ENCODE measurements at regions not wholly inside any gene's neighbourhood (a gene's known extent, or its start where the extent isn't known, plus 50 kb on each side); places are given as distances from the start of the nearest gene placed in this dataset.
"Not testable (repeated sequence)": the region's sequence is repeated elsewhere in the genome, so short reads cannot be mapped to it uniquely, and the experiment has no call there.

DNA sequence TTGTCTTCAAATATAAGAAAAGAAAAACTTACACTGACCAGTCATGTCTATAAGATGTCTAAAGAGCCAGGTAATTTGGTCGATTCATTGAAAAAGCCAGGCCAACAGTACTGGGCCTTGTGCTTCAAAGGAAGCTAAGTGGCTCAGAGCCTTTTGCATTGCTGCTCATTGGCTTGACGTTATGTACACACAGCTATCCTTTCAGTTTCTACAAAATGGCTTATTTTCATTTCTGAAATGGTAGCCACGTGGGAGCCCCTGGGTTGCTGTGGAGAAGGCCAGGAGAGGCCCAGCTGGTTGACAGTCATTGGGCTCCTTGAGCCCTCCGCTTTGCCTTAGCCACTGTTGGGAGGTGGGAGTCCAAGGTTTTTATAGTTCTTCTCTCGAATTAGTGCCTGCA is 199.1 kb upstream of the CXorf66 start:
- DNase-seq (ENCODE audit: low read depth), result no peak

DNA sequence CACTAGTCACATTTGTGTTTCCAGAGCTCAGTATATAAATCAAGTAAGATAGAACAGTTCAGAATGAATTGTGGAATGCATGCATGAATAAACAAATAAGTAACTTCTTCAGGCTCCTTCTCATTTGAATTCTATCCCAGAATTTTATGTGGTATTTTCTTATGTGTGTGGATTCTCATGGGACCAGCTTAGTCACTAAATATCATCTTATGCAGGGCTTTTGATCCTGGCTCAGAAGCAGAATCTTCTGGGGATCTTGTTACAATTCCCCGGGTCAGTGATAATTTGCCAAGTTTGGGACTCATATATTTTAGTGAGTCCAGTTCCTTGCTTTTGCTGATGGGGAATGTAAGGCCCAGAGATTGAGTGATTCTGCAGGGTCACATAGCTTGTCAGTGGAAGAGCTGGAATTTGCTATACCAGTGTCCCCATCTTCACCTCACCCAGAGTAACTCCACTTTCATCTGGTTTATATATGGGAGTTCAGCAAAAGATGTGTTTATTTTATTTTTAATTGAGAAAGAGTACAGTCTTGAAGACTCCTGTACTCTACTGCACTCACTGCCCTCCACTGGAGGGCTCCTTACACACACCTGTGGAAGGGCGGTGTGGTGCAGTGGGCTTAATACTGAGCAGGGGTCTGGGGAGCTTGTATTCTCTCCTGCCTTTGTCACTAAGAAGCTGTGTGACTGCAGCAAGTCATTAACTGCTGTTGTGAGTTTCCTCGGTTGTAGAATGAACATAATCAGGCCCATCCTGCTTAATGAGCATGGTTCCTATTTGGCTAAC is 198.2 kb upstream of the CXorf66 start:
- DNase-seq (ENCODE audit: low read depth), result no peak

DNA sequence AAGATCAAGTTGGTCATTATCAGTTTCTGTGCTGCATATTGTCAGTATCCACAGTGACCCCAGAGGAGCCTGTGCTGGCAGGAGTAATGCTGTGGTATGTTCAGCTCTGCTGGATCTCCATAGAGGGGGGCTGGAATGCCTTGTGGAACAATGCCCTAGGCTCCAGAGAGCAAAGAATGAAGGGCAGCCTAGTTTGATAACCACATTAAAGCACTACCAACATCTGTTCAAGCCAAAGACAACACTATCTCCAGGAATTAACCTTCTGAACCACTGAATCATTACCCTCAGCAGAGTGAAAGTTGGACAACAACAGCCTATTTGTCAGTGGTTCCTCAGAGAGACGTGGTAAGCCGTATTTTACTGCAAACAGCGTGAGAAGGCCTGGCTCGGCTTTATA is 192.3 kb upstream of the CXorf66 start:
- no peak for DNase-seq (ENCODE audit: low read depth)

DNA sequence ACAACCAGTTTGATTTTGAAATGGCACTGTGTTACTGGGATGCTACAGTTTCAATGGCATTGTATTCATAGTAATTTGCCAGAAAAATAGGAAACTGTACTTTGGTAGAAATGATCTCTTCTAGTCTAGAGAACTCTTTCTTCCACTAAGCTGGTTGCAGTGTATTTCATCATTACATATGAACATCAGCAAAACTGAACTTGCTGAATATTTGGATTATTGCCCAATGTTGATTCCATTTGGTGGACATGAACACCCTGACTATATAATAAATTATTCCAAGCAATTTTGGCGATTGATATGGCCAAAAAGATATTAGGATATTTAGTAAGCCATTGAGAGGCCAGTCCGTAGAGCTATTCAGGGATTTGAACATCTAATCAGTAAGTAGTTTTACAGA is 191.8 kb upstream of the CXorf66 start:
- DNase-seq (ENCODE audit: low read depth), result no peak

DNA sequence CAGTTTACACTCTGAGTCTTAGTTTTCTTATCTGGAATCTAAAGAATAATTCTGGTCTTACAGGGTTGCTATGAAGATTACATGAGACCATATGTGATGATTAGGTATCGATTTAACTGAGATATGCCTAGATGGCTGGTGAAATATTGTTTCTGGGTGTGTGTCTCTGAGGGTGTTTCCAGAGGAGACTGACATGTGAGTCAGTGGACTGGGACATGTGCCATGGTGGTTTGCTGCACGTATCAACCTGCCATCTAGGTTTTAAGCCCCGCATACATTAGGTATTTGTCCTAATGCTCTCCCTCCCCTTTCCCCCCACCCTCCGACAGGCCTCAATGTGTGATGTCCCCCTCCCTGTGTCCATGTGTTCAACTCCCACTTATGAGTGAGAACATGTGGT is 186.0 kb upstream of the CXorf66 start:
- no peak for DNase-seq (ENCODE audit: low read depth)

DNA sequence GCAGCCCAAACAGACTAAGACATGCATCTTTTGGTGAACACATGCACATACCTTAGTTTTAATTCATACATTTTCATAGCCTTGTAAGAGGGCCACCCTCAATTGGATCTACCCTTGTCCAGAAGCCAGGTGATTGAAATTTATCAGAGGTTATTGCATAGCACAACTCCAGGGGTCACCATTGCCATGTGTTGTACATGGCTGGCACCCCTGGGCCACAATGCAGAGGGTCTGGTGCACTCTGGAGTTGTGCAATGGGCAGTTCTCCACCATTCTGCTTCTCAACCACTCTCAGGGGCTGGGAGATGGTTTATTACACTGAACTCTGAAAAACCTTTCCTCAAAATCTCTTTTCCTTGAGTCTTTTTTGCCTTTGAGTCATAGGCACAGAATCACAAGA is 184.4 kb upstream of the CXorf66 start:
- DNase-seq (ENCODE audit: low read depth), result no peak

DNA sequence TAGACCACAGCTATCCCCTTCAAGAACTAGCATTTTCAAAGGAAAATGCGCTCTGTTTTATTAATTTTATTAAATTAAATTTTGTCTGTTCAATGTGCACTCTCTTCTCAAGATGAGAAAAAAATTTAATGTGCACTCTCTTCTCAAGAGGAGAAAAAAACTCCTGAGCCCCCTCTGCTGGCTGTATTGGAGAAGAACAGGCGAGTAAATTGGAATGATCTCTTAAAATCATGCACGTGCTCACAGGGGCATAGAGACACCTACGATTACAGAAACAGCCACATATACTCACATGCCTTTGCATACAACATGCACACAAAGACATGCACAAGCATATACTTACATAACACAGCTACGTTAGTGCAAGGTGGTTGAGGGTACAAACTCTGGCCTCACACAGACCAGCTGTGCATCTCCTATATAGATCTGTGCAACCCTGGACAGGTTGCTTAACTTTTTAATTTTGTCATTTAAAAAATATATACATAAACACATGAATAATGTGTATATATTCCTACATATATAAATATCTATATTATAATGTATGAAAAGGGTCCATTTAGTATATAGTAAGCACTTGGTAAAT is 176.2 kb upstream of the CXorf66 start:
- DNase-seq (ENCODE audit: low read depth), result no peak

DNA sequence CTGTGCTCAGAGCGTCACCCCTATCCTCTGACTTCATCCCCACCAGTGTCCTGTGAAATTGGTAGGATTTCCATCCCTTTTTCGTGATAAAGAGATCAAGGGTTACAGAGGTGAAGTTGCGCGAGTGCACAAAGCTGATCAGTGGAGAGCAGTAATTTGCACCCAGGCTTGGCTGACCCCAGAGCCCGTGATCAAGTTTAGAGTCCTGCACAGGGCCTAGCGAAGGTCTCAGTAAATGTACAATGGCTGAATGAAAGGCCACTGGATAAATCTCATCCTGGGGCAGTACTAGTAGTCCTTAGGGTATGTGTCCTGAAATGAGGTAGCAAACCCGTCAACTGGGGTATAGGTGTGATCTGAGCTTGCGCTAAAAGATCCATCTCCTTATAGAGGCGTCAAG is 173.2 kb upstream of the CXorf66 start:
- not testable (repeated sequence) for DNase-seq (ENCODE audit: low read depth)

DNA sequence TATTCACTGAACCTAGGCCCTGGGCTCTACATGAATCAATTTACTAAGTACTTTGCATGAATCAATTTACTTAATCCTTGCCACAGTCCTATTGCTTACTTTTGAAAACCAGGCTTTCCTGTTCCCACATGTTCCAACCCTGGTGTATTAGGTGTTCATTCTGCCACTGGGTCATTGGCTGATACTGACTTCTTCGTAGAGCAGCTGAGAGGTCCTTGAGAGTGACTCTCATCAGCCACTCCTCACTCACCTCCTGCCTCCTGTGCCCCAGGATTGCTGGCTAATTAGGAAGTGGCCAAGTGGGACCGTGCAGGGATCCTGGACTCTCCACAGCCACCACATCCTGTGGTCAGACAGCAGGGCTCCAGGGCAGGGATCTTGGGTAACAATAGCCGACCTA is 172.7 kb upstream of the CXorf66 start:
- DNase-seq (ENCODE audit: low read depth), result not testable (repeated sequence)

DNA sequence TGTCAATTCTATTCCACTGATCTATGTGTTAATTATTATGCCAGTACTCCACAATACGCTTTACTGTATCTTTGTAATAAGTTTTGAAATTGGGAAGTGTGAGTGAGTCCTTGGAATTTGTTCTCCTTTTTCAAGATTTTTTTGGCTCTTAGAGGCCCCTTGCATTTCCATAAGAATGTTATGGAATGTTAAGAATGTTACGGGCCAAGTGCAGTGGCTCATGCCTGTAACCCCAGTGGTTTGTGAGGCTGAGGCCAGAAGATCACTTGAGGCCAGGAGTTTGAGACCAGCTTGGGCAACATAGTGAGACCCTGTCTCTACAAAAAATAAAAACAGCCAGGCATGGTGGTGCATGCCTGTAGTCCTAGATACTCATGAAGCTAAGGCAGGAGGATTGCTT is 167.6 kb upstream of the CXorf66 start:
- no peak for DNase-seq (ENCODE audit: low read depth)

DNA sequence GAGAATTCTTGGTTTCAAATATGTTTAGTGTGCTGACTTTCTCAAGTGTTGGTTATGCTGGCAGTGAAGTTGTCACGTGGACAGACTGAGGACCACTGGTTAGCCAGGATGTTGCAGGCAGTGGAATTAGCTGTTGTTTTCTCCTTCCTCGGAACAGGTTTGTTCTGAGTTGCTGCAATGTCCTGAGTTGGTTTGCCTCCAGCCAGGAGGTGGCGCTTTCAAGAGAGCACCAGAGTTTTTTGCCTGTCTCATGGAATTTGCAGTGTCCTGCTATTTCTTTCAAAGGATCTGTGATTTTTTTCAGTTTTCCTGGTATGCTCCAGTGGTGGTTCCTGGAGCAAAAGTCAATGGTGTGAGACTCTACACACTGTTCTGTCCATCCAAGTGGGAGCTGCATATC is 158.1 kb upstream of the CXorf66 start:
- no peak for DNase-seq (ENCODE audit: low read depth)

DNA sequence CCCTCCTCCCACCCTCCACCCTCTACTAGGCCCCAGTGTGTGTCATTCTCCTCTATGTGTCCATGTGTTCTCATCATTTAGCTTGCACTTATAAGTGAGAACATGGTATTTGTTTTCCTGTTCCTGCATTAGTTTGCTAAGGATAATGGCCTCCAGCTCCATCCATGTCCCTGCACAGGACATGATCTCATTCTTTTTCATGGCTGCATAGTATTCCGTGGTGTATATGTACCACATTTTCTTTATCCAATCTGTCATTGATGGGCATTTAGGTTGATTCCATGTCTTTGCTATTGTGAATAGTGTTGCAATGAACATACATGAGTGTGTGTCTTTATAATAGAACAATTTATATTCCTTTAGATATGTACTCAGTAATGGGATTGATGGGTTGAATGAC is 148.7 kb upstream of the CXorf66 start:
- DNase-seq (ENCODE audit: low read depth), result not testable (repeated sequence)

DNA sequence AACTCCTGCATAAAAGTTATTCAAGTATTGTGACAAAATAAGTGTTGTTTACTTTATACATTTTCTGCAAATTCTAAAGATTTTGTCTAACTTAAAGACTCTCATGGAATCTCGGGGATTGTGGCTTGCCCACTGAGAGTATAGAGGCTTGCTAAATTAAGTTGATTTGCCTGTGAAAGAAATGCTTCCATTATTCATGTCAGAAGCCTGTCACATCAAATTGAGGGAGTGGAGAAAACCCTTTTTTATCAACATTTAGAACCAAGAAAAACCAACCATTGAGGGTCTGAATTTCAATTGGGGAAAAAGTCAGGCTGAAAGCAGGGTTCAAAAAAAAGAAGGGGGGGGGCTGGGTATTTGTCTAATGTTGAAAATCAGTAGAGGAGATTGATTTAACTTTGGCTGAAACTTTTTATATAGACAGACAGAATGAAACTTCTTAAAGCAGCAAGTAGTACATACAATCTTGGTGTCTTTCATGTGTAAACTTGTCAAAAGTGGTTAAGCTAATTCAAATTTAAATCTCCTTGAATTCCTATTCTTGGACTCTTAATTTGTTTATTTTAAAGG is 144.8 kb upstream of the CXorf66 start:
- no peak for DNase-seq (ENCODE audit: low read depth)

DNA sequence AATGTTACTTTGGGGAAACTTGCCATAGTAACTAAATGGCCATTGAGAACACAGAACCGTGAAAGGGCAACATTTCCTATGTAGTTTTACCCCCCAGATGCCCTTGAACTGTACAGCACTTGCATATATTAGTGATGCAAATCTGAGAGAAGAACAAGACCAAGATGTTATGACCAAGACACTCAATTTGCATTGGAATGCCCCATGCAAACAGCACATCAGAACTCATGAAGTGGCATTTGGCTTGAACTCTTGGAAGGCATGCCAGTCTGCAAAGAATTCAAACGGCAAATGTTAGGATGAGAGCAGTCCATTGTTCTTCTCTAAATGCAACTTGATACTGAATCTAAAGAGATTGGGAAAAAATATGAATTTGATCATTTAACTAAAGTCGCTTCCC is 139.4 kb upstream of the CXorf66 start:
- DNase-seq (ENCODE audit: low read depth), result no peak

DNA sequence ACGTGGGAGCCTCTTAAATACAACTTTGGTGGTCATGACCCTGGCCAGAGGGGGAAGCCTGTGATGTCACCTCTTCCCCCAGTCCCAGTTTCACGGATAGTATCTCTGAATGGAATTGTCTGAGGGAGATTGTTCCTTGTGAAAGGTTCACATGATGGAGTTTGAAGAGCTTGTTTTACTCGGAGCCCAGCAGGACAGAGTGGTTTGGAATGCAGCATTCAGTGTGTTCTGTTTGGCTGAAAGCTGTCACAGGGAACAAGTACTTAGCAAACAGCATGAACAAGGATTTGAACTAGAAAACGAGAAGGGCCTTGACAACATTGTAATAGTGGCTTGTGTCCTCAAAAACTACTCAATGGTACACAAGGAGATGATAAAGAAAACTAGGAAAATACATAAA is 133.9 kb upstream of the CXorf66 start:
- no peak for DNase-seq (ENCODE audit: low read depth)

DNA sequence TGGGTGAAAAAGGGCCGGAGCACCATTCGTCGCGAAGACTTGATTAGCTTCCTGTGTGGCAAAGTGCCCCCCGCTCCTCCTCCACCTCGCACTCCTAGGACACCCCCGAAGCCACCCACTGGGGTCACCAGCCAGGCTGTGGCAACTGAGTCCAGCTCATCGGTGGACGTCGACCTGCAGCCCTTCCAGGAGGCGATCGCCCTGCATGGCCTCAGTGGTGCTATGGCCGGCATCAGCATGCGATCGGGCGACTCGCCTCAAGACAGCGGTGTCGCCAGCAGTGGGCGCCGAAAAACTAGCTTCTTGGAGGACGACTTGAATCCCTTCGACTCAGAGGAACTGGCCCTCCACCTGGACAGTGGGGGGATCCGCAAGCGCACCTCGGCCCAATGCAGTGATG is 126.8 kb upstream of the CXorf66 start:
- no peak for DNase-seq (ENCODE audit: low read depth)

DNA sequence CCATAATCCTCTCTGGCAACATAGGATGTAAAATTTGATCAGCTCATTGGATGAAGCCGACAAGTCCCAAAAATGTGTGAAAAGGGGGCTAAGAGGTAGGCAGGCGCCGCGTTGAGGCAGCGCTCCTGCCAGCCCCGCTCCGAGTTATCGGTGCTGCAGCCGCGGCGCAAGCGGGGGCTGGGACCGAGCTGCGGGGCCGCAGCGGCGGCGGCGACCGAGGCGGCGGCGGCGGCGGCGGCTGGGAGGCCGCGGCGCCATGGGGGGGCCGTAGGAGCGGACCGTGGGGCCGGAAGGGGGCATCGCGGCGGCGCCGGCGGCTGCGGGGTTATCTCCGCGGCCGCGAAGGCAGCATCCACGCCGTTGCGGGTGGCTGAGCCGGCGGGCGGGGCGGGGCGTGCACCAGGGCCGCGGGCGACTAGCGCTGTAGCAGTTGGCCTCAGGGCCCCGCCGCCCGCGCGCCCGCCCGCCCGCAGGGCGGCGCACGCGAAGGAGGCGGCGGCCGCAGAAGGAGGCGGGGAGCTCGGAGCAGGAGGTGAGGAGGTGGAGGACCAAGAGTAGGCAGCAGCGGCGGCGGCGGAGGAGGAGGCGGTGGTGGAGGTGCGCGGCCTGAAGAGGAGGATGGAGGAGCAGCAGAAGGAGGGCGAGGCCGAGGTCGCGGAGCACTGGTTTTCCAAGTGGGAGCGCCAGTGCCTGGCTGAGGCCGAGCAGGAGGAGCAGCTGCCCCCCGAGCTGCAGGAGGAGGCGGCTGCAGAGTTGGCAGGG is 126.0 kb upstream of the CXorf66 start:
- DNase-seq (ENCODE audit: low read depth), result no peak

DNA sequence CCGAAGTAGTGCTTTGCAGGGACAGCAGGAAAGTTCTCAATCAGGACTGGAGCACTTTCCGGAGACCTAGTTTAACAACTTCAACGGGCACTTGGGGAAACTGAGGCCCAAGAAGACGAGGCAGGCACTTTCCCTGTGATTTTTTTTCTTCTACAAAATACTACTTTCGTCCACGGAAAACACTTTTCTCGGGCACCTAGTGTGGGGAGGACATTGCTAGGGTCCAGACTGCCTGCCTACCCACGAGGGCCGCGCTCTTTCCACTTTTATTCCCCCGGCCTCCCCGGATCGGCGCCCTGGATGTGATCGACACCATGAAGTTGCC is 125.4 kb upstream of the CXorf66 start:
- DNase-seq (ENCODE audit: low read depth), result no peak

DNA sequence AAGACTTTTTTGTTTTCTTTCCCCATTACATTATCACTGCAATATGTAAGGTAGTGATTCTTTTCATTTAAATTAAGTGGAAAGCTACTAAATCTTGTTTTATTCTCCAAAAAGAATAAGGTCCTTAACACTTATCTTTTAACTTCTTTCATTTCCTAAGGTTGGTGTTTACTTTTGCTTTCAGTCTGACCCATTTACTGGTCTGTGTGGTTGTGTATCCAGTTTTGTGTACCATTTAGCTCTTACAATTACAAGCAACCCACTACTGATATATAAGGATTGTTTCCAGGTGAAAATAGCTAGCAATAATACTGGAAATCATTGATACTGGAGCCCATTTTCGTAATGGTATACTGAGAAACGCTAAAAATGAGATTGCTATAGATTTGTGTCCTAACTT is 123.1 kb upstream of the CXorf66 start:
- no peak for DNase-seq (ENCODE audit: low read depth)

DNA sequence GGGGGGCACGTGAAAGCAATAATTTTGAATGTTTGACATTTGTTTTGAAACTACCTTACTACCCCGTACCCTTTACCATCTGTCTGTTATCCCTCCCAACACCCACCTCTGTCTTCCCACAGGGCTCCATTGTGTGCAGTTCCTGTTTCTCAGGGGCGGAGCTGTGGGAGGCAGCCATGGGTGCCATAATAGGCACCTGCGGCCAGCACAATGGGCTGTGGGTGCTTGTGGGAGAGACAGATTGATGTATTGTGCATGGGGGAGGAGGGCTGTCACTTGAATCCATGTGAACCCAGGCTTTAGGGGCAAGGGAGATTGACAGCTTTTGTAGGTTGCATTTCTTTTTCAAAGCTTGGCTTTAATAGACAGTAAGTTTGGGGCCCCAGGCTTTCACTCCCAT is 122.6 kb upstream of the CXorf66 start:
- no peak for DNase-seq (ENCODE audit: low read depth)

DNA sequence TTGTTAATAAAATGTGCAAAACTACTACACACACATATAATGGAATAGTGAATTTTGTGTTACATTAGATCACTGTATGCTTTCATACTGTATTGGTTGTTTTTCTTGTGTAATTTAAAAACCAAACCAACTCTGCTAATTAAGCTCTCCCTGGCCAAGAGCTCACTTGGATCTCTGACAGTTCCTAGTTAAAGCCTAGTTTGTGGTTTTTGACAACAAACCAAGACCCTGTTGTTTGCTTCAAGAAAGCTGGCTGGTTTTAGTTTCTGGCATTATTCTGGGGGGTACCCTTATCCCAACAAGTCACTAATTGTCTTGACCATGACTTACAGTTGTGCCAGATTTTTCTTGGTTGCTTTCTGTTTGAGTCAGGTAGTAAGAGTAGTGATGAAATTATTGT is 121.4 kb upstream of the CXorf66 start:
- no peak for DNase-seq (ENCODE audit: low read depth)

DNA sequence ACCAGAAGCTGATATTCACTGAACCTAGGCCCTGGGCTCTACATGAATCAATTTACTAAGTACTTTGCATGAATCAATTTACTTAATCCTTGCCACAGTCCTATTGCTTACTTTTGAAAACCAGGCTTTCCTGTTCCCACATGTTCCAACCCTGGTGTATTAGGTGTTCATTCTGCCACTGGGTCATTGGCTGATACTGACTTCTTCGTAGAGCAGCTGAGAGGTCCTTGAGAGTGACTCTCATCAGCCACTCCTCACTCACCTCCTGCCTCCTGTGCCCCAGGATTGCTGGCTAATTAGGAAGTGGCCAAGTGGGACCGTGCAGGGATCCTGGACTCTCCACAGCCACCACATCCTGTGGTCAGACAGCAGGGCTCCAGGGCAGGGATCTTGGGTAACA is 109.5 kb upstream of the CXorf66 start:
- not testable (repeated sequence) for DNase-seq (ENCODE audit: low read depth)

DNA sequence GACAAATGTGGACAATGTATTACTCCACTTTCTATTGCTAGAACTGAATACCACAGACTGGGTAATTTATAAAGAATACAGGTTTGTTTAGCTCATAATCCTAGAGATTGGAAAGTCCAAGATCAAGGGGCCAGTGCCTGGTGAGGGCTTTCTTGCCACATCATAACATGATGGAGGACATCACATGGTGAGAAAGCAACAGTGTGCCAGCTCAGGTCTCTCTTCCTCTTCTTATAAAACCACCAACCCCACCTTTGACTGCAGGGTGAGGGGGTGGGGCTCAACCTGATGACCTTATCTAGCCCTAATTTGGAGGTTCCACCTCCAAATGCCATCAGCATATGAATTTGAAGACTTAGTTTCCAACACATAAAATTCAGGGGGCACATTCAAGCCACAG is 105.7 kb upstream of the CXorf66 start:
- DNase-seq (ENCODE audit: low read depth), result no peak

Measured in GM04504 (cell line).